Activated naive CD4-positive, alpha-beta T cell treated with anti-CD3 and anti-CD28 coated beads, Interleukin-2, amount 10 ng/mL, durations not matched to agents 7 days and 5 days (primary cell): ENCODE measurements at regions not wholly inside any gene's neighbourhood (a gene's known extent, or its start where the extent isn't known, plus 50 kb on each side); places are given as distances from the start of the nearest gene placed in this dataset.
"Not testable (repeated sequence)": the region's sequence is repeated elsewhere in the genome, so short reads cannot be mapped to it uniquely, and the experiment has no call there.

Source experiments
- CTCF ChIA-PET: fragments of 350-600 bp; sonication (Branson Sonifier 250); formaldehyde crosslinking; loops from one replicate; lab custom pipeline; 2021; ENCODE audit warnings: antibody characterized with exemption; lab: Charles Lee
- DNase-seq: peaks from one replicate; pipeline ENCODE4 v3.0.0-alpha.2; 2020
- H3K27ac Mint-ChIP-seq: one replicate; pipeline ENCODE4 v1.8.0; 2021; ENCODE audit warnings: mild to moderate bottlenecking, moderate library complexity, mixed read lengths
- H3K27me3 Mint-ChIP-seq: one replicate; pipeline ENCODE4 v1.8.0; 2021; ENCODE audit warnings: mild to moderate bottlenecking, mixed read lengths
- H3K36me3 Mint-ChIP-seq: one replicate; pipeline ENCODE4 v1.8.0; 2021; ENCODE audit warnings: mixed read lengths
- H3K4me1 Mint-ChIP-seq: one replicate; pipeline ENCODE4 v1.8.0; 2021; ENCODE audit warnings: mixed read lengths
- H3K4me3 Mint-ChIP-seq: one replicate; pipeline ENCODE4 v1.8.0; 2021; ENCODE audit warnings: mild to moderate bottlenecking, moderate library complexity, mixed read lengths
- H3K9me3 Mint-ChIP-seq: one replicate; pipeline ENCODE4 v1.8.0; 2021; ENCODE audit warnings: mixed read lengths

DNA sequence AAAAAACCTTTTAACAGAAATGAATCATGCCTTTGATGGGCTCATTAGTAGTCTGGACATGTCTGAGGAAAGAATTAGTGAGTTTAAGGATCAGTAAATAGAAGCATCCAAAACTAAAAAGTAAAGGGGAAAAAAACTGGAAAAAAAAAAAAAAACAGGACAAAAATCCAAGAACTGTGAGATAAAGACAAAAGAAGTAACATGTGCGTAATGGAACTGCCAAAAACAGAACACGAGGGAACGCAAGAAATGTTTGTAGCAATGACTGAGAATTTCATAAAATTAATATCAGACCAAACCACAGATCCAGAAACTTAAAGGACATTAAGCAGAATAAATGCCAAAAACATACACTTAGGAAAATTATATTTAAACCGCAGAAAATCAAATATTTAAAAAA lies 77.4 kb downstream of the MS4A13 start:
- CTCF ChIA-PET = no interaction called here
- no peak overlapping the region for H3K4me3 Mint-ChIP-seq
- H3K36me3 Mint-ChIP-seq = no peaks in the 10 kb centered on the region
- no peak overlapping the region for H3K27ac Mint-ChIP-seq
- H3K9me3 Mint-ChIP-seq = no peaks in the 10 kb centered on the region
- no peaks in the 10 kb centered on the region for H3K27me3 Mint-ChIP-seq
- DNase-seq = no peak
- no peaks in the 10 kb centered on the region for H3K4me1 Mint-ChIP-seq

DNA sequence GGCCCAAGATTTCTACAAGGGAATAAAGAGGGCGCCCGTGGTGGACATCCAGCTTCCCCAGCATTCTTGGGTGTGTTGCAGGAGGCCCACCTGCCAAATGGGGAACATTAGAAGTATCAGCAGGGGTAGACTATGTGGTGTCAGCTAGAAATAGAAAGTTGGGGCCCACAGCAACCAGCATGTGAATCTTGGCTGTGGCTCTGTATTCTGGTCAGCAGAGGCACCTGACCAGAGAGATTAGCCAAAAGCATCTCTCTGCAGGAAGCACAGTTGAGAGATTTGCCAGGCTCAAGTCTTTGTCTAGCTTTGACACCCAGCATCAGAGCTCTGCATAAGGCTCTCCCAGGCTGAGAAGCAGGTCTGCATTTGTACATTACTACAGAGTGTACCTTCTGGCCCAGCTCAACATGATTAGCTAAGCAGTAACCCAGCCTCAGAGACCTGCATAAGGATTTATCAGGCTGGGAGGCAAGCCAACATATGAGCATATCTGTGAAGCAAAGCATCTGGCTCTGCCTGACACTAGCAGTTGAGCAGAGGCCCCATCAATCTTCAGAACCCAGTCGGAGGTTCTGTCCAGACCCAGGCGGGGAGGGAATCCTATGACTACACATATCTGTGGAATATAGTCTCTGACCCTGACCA lies 79.9 kb downstream of the MS4A13 start:
- Mint-ChIP-seq H3K4me3 (no peak overlapping the region), H3K27me3 (no peaks in the 10 kb centered on the region), H3K27ac (no peak overlapping the region), H3K36me3 (no peaks in the 10 kb centered on the region), H3K9me3 (no peaks in the 10 kb centered on the region), H3K4me1 (no peaks in the 10 kb centered on the region)
- no peak for DNase-seq
- CTCF ChIA-PET = interaction anchor here (0.6 to 1.1 kb wide), 2 partner anchors 24 to 267 kb away, joined by 3 read pairs; no protein-coding TSS in a partner anchor

DNA sequence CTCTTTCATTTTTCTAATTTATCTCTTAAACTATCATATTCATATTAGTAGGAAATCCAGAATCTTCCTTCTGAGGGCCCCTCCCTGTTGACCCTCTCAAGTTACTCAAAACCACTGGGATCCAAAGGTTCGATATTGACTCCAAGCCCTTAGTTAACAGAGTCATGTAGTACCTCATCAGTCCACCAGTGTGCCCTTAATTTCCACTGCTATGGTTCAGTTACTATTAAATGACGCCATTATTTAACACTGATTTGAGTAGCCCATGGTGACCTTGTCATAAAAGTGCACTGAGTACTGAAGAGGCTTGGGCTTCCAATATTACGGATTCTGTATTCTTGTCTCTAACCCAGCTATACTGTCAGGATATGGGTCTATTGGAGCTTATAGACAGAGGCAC lies 91.9 kb upstream of the MS4A8 start:
- Mint-ChIP-seq H3K4me3 (no peak overlapping the region), H3K27me3 (peaks cover 3% of the 10 kb centered on the region), H3K27ac (no peak overlapping the region), H3K9me3 (no peaks in the 10 kb centered on the region), H3K4me1 (peaks cover 6% of the 10 kb centered on the region), H3K36me3 (no peaks in the 10 kb centered on the region)
- DNase-seq = no peak
- CTCF ChIA-PET = no interaction called here

DNA sequence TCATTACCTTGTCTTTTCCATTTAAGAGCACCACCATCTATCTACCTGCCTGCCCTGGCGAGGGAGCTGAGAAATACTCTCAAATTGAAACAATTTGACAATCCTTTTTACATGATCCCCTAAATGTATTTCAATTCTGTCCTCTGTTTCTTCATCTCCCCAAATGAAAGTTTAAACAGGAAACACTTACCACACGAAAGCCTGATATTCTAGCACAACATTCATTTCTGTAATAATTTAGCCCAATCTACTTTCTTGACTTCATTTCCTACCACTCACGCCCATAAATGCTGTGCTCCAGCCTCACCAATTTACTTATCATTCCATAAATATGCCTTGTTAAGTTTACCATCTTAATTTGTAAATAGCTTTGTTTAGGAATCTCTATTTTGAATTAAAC lies 89.8 kb upstream of the MS4A8 start:
- Mint-ChIP-seq H3K27ac (no peak overlapping the region), H3K9me3 (no peaks in the 10 kb centered on the region), H3K4me3 (no peak overlapping the region), H3K36me3 (no peaks in the 10 kb centered on the region), H3K4me1 (peaks cover 6% of the 10 kb centered on the region), H3K27me3 (peaks cover 3% of the 10 kb centered on the region)
- DNase-seq = no peak
- CTCF ChIA-PET = interaction anchor here (1.1 to 1.8 kb wide), 2 partner anchors 9 to 247 kb away, joined by 4 to 5 read pairs; no protein-coding TSS in a partner anchor

DNA sequence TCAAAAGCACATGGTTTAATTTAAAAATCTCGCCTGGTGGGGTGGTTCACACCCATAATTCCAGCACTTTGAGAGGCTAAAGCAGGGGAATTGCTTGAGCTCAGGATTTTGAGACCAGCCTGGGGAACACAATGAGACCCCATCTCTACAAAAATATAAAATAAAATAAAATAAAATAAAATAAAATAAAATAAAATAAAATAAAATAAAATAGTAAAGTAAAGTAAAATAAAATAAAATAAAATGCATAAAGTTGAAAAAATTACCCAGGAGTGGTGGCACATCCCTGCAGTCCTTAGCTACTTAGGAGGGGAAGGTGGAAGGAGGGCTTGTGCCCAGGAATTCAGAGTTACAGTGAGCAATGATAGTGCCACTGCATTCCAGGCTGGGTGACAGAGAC lies 88.7 kb upstream of the MS4A8 start:
- H3K4me3 Mint-ChIP-seq = no peak overlapping the region
- CTCF ChIA-PET = interaction anchor here (1.1 to 1.8 kb wide), 2 partner anchors 8 to 248 kb away, joined by 4 to 5 read pairs; no protein-coding TSS in a partner anchor
- H3K4me1 Mint-ChIP-seq = peaks cover 6% of the 10 kb centered on the region
- peaks cover 3% of the 10 kb centered on the region for H3K27me3 Mint-ChIP-seq
- no peaks in the 10 kb centered on the region for H3K9me3 Mint-ChIP-seq
- no peak overlapping the region for H3K27ac Mint-ChIP-seq
- H3K36me3 Mint-ChIP-seq = no peaks in the 10 kb centered on the region
- no peak for DNase-seq

DNA sequence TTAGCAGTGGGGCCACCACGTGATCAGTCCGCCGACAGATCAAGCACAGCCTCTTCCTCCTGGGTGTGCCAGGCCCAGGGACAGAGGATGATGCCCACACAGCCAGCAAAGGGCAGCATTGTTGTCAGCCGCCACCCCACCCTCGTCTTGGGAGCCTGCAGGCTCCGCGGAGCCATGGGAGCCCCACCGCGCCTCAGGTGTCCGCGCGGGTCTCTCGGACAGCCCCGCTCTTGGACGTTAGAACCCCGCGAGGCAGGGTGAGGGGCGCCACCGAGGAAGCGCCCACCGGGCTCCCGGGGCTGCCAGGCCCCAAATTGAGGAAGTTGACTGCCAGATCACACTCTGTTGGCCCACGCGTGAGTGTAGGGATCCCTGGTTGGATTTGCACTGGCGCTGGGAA lies 83.9 kb upstream of the MS4A8 start:
- Mint-ChIP-seq H3K4me3 (no peak overlapping the region), H3K27me3 (peaks cover 5% of the 10 kb centered on the region), H3K4me1 (no peaks in the 10 kb centered on the region), H3K36me3 (no peaks in the 10 kb centered on the region), H3K9me3 (no peaks in the 10 kb centered on the region), H3K27ac (no peak overlapping the region)
- CTCF ChIA-PET = interaction anchor here (1.0 kb wide), 1 partner anchor 252 kb away, joined by 5 read pairs; no protein-coding TSS in a partner anchor
- DNase-seq = no peak

DNA sequence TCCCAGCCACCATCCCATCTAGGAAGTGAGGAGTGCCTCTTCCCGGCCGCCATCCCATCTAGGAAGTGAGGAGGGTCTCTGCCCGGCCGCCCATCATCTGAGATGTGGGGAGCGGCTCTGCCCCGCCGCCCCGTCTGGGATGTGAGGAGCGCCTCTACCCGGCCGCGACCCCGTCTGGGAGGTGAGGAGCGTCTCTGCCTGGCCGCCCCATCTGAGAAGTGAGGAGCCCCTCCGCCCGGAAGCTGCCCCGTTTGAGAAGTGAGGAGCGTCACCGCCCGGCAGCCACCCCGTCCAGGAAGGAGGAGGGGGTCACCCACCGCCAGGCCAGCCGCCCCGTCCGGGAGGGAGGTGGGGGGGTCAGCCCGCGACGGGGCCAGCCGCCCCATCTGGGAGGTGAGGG lies 77.5 kb upstream of the MS4A8 start:
- DNase-seq, H3K27me3 Mint-ChIP-seq, H3K36me3 Mint-ChIP-seq, H3K9me3 Mint-ChIP-seq, H3K4me1 Mint-ChIP-seq, H3K4me3 Mint-ChIP-seq, CTCF ChIA-PET, H3K27ac Mint-ChIP-seq: not testable (repeated sequence)

DNA sequence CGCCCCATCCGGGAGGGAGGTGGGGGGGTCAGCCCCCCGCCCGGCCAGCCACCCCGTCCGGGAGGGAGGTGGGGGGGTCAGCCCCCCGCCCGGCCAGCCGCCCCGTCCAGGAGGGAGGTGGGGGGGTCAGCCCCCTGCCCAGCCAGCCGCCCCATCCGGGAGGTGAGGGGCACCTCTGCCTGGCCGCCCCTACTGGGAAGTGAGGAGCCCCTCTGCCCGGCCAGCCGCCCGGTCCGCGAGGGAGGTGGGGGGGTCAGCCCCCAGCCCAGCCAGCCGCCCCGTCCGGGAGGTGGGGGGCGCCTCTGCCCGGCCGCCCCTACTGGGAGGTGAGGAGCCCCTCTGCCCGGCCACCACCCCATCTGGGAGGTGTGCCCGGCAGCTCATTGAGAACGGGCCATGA lies 76.6 kb upstream of the MS4A8 start:
- H3K4me3 Mint-ChIP-seq, H3K4me1 Mint-ChIP-seq, CTCF ChIA-PET, H3K27me3 Mint-ChIP-seq, DNase-seq, H3K27ac Mint-ChIP-seq, H3K36me3 Mint-ChIP-seq, H3K9me3 Mint-ChIP-seq: not testable (repeated sequence)

DNA sequence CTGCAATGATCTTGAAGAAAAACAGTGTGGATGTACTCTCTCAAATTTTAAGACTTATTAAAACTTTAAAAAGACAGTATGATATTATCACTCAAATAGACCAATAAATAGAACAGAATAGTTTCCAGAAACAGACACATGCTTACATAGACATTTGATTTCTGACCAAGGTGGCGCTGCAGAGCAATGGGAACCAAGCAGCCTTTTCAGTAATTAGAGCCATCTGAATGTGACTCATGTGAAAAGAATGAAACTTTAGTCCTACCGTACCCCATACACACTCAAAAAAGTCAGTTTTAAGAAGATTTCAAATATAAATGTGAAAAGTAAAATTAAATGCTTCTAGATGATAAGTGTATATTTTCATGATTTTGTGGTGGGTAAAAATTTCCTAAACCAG lies 74.2 kb upstream of the MS4A8 start:
- Mint-ChIP-seq H3K27ac (no peak overlapping the region), H3K4me1 (no peaks in the 10 kb centered on the region), H3K27me3 (no peaks in the 10 kb centered on the region), H3K9me3 (no peaks in the 10 kb centered on the region), H3K36me3 (no peaks in the 10 kb centered on the region), H3K4me3 (no peak overlapping the region)
- CTCF ChIA-PET = no interaction called here
- DNase-seq = no peak

DNA sequence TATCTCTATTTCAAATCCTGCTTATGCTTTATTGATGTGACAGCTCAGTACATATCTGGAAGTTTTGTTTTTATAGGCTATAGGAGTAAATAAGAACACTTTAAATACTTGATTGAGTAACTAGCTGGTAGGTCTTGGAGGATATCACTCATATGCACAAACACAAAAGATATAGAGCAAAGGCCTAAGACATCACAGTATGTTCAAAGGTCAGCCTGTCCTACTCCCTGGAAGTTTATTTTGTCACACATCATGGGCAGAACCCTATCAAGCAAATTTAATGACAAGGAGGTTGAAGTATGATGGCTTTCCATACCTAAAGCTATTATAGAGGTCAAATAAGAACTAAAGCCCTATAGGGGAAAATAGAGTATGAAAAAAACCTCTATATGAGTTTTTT lies 70.0 kb upstream of the MS4A8 start:
- Mint-ChIP-seq H3K4me1 (no peaks in the 10 kb centered on the region), H3K27me3 (peaks cover 23% of the 10 kb centered on the region), H3K27ac (no peak overlapping the region), H3K9me3 (no peaks in the 10 kb centered on the region), H3K4me3 (no peak overlapping the region), H3K36me3 (no peaks in the 10 kb centered on the region)
- CTCF ChIA-PET = no interaction called here
- DNase-seq = no peak

DNA sequence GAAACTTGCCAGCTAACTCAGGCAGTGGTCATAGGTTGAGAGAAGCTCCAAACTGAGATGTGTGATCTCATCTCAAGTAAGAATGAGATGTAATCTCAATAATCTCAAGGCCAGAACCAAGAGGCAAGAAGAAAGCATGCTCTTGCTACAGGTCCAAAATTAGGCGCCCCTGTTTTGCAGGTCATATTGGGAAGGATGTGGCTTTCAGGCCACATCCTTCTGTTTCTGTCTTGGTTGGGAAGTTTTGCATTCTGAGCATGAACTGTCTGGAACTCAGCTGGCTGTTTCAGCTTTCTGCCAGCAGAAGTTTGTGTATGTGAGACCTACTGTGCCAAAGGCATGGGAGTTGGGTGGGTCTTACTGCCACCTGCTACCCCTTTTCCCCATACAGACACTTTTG lies 67.5 kb upstream of the MS4A8 start:
- Mint-ChIP-seq H3K4me1 (no peaks in the 10 kb centered on the region), H3K4me3 (no peak overlapping the region), H3K27ac (no peak overlapping the region), H3K9me3 (no peaks in the 10 kb centered on the region), H3K36me3 (no peaks in the 10 kb centered on the region), H3K27me3 (peaks cover 23% of the 10 kb centered on the region)
- no peak for DNase-seq
- CTCF ChIA-PET = interaction anchor here (1.7 kb wide), 1 partner anchor 13 kb away, joined by 8 read pairs; no protein-coding TSS in a partner anchor

DNA sequence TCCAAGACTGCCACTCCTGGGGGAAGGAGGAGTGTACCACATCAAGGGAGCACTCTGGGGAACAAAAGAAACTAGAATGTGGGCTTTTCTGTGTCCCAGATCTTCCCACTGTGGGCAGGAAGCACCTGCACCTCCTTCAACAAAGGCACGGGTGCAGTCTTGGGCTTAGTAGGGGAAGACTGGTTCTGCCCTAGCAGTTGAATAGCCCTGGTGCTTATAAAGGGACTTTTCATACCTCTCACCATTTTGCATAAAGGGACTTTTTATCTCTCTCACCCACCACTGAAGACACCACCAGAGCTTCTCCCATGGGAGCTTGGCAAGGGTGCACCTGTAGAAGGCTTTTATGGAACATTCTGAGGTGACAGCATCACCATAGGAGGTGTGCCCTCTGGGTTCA lies 65.8 kb upstream of the MS4A8 start:
- CTCF ChIA-PET = interaction anchor here (0.7 to 1.1 kb wide), 3 partner anchors 14 to 271 kb away, joined by 4 to 5 read pairs (median 4); no protein-coding TSS in a partner anchor
- DNase-seq = no peak
- H3K4me1 Mint-ChIP-seq = no peaks in the 10 kb centered on the region
- no peak overlapping the region for H3K27ac Mint-ChIP-seq
- H3K36me3 Mint-ChIP-seq = no peaks in the 10 kb centered on the region
- H3K9me3 Mint-ChIP-seq = no peaks in the 10 kb centered on the region
- no peak overlapping the region for H3K4me3 Mint-ChIP-seq
- peaks cover 23% of the 10 kb centered on the region for H3K27me3 Mint-ChIP-seq

DNA sequence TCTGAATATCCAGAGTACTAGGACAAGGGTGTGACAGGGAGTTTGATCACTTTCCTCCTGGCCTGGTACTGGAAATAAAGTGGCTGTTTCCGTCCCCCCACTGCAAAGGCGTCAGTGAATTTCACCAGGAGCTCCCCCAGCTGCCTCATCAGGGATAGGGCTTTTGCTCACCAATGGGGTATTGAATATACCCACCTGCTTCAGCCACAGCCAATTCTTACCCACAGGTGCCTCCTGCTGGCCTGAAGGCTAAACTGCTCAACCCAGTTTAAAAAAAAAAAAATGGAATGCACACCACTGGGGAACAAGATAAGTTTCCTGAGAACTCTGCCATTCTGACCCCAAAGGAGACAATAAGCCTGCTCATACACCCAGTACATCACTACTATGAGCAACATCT lies 65.3 kb upstream of the MS4A8 start:
- CTCF ChIA-PET = interaction anchor here (0.6 to 0.7 kb wide), 2 partner anchors 271 to 300 kb away, joined by 3 to 4 read pairs; no protein-coding TSS in a partner anchor
- Mint-ChIP-seq H3K9me3 (no peaks in the 10 kb centered on the region), H3K4me3 (no peak overlapping the region), H3K36me3 (no peaks in the 10 kb centered on the region), H3K27ac (no peak overlapping the region), H3K4me1 (no peaks in the 10 kb centered on the region), H3K27me3 (peaks cover 23% of the 10 kb centered on the region)
- DNase-seq = no peak

DNA sequence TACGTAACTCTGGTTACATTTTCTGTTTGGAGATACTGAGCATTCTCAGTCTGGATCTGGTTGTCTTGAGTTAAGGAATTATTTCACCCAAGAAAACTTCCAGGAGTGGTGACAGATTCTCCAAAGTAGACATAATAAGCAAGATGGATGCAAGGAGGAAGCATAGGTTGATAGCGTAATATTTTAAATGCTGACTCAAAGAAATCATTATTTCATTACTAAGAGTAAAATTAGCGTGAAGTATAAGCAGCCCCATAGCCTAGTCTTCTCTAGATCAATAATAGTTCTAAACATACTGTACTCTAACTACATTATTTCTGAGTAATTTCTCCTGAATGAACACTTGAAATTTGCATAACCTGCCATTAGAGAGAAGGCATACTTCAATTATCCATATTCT lies 57.5 kb upstream of the MS4A8 start:
- Mint-ChIP-seq H3K4me1 (no peaks in the 10 kb centered on the region), H3K4me3 (no peak overlapping the region), H3K9me3 (no peaks in the 10 kb centered on the region), H3K36me3 (no peaks in the 10 kb centered on the region), H3K27ac (no peak overlapping the region), H3K27me3 (no peaks in the 10 kb centered on the region)
- CTCF ChIA-PET = no interaction called here
- no peak for DNase-seq

DNA sequence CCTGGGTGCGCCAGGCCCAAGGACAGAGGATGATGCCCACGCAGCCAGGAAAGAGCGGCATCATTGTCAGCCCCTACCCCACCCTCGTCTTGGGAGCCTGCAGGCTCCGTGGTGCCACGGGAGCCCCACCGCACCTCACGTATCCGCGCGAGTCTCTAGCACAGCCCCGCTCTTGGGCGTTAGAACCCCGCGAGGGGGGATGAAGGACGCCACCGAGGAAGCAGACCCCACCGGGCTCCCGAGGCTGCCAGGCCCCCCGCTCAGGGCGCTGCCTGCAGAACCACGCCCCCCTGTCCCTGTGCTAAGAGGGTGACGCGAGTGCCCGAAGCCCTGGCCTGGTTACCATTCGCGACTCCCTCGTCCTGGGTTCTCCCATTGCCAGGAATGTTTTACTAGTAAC lies 52.3 kb upstream of the MS4A8 start:
- CTCF ChIA-PET = interaction anchor here (1.8 kb wide), 1 partner anchor 284 kb away, joined by 5 read pairs; no protein-coding TSS in a partner anchor
- no peak overlapping the region for H3K27ac Mint-ChIP-seq
- no peak overlapping the region for H3K4me3 Mint-ChIP-seq
- no peaks in the 10 kb centered on the region for H3K4me1 Mint-ChIP-seq
- H3K9me3 Mint-ChIP-seq = peaks cover 1% of the 10 kb centered on the region
- H3K36me3 Mint-ChIP-seq = no peaks in the 10 kb centered on the region
- no peaks in the 10 kb centered on the region for H3K27me3 Mint-ChIP-seq
- no peak for DNase-seq
